ENCODE measurements at regions not wholly inside any gene's neighbourhood (a gene's known extent, or its start where the extent isn't known, plus 50 kb on each side); places are given as distances from the start of the nearest gene placed in this dataset.

DNA sequence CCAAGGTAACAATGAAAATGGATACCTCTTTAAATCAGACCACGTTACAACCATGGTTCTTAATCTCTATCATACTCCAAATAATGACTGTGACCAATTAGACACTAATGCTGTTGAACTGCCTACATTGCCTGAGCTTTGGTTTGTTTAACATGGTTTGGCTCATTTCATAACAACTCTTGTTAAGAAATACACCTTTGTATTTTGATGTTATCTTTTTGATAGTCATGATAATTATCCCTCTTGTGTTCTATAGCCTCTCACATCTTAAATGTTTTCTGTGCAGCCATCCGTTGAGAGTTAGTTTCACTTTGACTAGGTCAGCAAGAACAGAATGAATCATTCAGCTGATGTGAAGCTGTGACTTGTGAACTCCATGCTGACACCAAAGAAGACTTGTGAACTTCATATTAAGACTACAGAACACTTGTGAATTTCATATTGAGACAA lies 75.5 kb upstream of the RERGL start:
- peaks cover 2% of the 10 kb centered on the region; the same call in 1 of the 3 replicates for H3K36me3 Mint-ChIP-seq (ENCODE audit: low read depth)
- TF ChIP-seq CREB1 (CRISPR knock-in tag; IDR thresholded peaks at IDR 0.05; ENCODE audit: low read depth): no peak
- no peak for TF ChIP-seq NANOG (IDR thresholded peaks at IDR 0.05; ENCODE audit: borderline replicate concordance)
- no peak for TF ChIP-seq ZNF462 (CRISPR knock-in tag; IDR thresholded peaks at IDR 0.05)
- no peak for TF ChIP-seq ZNF331 (CRISPR knock-in tag; IDR thresholded peaks at IDR 0.05; ENCODE audit: low read depth)
- TF ChIP-seq, protein P1, sequence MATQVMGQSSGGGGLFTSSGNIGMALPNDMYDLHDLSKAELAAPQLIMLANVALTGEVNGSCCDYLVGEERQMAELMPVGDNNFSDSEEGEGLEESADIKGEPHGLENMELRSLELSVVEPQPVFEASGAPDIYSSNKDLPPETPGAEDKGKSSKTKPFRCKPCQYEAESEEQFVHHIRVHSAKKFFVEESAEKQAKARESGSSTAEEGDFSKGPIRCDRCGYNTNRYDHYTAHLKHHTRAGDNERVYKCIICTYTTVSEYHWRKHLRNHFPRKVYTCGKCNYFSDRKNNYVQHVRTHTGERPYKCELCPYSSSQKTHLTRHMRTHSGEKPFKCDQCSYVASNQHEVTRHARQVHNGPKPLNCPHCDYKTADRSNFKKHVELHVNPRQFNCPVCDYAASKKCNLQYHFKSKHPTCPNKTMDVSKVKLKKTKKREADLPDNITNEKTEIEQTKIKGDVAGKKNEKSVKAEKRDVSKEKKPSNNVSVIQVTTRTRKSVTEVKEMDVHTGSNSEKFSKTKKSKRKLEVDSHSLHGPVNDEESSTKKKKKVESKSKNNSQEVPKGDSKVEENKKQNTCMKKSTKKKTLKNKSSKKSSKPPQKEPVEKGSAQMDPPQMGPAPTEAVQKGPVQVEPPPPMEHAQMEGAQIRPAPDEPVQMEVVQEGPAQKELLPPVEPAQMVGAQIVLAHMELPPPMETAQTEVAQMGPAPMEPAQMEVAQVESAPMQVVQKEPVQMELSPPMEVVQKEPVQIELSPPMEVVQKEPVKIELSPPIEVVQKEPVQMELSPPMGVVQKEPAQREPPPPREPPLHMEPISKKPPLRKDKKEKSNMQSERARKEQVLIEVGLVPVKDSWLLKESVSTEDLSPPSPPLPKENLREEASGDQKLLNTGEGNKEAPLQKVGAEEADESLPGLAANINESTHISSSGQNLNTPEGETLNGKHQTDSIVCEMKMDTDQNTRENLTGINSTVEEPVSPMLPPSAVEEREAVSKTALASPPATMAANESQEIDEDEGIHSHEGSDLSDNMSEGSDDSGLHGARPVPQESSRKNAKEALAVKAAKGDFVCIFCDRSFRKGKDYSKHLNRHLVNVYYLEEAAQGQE (IDR thresholded peaks at IDR 0.05; ENCODE audit: unreplicated experiment): no peak
- TF ChIP-seq, protein P2, sequence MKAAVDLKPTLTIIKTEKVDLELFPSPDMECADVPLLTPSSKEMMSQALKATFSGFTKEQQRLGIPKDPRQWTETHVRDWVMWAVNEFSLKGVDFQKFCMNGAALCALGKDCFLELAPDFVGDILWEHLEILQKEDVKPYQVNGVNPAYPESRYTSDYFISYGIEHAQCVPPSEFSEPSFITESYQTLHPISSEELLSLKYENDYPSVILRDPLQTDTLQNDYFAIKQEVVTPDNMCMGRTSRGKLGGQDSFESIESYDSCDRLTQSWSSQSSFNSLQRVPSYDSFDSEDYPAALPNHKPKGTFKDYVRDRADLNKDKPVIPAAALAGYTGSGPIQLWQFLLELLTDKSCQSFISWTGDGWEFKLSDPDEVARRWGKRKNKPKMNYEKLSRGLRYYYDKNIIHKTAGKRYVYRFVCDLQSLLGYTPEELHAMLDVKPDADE (IDR thresholded peaks at IDR 0.05): no peak
- TF ChIP-seq STAT1 (IDR thresholded peaks at IDR 0.05; ENCODE audit: unreplicated experiment): no peak
- TF ChIP-seq, protein P3, sequence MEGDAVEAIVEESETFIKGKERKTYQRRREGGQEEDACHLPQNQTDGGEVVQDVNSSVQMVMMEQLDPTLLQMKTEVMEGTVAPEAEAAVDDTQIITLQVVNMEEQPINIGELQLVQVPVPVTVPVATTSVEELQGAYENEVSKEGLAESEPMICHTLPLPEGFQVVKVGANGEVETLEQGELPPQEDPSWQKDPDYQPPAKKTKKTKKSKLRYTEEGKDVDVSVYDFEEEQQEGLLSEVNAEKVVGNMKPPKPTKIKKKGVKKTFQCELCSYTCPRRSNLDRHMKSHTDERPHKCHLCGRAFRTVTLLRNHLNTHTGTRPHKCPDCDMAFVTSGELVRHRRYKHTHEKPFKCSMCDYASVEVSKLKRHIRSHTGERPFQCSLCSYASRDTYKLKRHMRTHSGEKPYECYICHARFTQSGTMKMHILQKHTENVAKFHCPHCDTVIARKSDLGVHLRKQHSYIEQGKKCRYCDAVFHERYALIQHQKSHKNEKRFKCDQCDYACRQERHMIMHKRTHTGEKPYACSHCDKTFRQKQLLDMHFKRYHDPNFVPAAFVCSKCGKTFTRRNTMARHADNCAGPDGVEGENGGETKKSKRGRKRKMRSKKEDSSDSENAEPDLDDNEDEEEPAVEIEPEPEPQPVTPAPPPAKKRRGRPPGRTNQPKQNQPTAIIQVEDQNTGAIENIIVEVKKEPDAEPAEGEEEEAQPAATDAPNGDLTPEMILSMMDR (conservative IDR thresholded peaks at IDR 0.05; ENCODE audit: low read depth in 2 of 2): no peak
- TF ChIP-seq EZH2phosphoT487 (IDR thresholded peaks at IDR 0.05; ENCODE audit: unreplicated experiment): no peak
- TF ChIP-seq JUNB (IDR thresholded peaks at IDR 0.05; ENCODE audit: unreplicated experiment): no peak
- Histone ChIP-seq H3K27me3 (ENCODE audit: insufficient read depth) (no peaks in the 10 kb centered on the region), H3K4me3 (no peak overlapping the region), H3F3A (replicated peaks; ENCODE audit: low read depth) (no peaks in the 10 kb centered on the region), H4K20me1 (replicated peaks; ENCODE audit: insufficient read depth) (no peaks in the 10 kb centered on the region), H3K4me2 (no peak overlapping the region), H3K4me1 (ENCODE audit: insufficient read depth) (no peaks in the 10 kb centered on the region), H3K79me2 (replicated peaks; ENCODE audit: insufficient read depth) (no peaks in the 10 kb centered on the region), H2AFZ (no peak overlapping the region), H3K36me3 (ENCODE audit: insufficient read depth) (no peaks in the 10 kb centered on the region), H3K9me2 (ENCODE audit: insufficient read depth) (no peaks in the 10 kb centered on the region; the same call in 1 of the 2 replicates), H3K27ac (ENCODE audit: low read depth) (no peak overlapping the region)
- DNase-seq (ENCODE audit: low spot score) (no peak), ATAC-seq (no peak)
- H3K9me3 Mint-ChIP-seq: peaks cover 3% of the 10 kb centered on the region; the same call in 2 of the 3 replicates
- no peaks in the 10 kb centered on the region for H3K27me3 Mint-ChIP-seq (ENCODE audit: insufficient read depth, low read depth, poor library complexity)
- H3K4me3 Mint-ChIP-seq: no peak overlapping the region
- no peaks in the 10 kb centered on the region for H3K4me1 Mint-ChIP-seq
- H3K27ac Mint-ChIP-seq: no peak overlapping the region
